RKO (cell line): ENCODE measurements at regions not wholly inside any gene's neighbourhood (a gene's known extent, or its start where the extent isn't known, plus 50 kb on each side); places are given as distances from the start of the nearest gene placed in this dataset.
"Not testable (repeated sequence)": the region's sequence is repeated elsewhere in the genome, so short reads cannot be mapped to it uniquely, and the experiment has no call there.

Source experiments
- DNase-seq: peaks from one replicate; pipeline ENCODE4 v3.0.0-alpha.2; 2016; ENCODE audit warnings: low spot score

DNA sequence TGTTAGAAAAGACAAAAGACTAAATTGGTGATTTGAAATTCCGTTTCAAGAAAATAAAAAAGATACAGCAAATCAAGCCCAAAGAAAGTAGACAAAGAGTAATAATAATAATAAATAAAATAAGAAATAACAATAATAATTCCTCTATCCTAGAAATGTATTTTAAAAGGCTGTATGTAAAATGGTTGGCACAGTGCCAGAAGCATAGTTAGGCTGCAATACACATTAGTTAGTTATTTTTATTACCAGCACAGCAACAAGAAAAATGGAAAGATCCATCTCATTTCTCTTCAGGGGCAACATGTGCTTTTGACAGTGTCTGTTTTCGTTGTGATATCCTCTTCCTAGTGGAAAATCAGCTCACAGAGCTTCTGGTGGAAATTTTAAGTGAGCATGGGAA, 174.1 kb upstream of the TMTC1 start:
- no peak for DNase-seq

DNA sequence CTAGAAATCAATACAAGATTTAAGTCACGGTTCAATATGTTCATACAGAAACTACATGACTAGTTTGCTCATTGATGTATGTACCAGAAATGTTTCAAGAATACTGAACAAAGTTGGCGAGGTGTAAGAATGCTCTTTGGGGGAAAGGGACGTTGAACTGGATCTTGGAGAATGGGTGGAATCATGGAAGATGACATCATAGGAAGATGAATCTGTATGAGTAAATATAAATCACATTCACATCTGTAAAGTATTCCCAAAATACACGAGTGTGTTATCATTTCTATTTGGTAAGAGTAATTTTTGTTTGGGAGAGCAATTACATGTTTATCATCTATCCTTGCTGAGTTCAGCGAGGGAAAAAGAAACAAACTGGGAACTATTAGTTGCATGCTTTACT, 162.2 kb upstream of the TMTC1 start:
- DNase-seq: no peak

DNA sequence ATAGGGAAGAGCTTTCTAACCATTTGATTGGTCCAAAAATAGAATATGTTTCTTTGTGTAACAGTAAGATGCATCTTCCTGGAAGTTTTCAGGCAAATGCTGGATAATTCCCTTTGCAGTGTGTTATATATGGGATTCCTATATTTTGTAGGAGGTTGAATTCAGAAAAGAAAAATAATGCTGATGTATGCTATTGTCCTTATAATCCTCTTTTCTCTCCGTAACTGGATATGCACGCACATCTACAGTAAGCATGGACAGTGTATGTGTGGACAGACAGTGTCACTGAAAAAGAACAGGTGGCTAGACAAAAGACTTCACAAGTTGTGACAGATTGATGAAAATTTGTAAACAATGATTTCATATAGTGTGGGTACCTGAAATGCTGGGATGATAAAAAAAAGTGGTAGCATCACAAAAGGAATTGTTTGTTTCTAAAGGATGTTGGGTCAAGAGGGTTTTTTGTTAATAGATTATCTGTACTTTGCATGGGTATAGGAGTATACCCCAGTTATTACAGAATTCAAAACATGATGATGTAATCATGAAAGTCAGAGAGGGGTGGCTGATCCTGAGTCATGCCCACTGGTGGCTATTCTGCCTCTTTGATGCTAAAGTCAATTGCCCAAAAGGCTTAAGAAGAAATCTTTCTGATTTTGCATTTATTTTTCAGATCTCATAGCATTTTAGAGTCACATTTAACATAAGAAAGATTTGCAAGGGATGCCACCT, 160.7 kb upstream of the TMTC1 start:
- DNase-seq: no peak

DNA sequence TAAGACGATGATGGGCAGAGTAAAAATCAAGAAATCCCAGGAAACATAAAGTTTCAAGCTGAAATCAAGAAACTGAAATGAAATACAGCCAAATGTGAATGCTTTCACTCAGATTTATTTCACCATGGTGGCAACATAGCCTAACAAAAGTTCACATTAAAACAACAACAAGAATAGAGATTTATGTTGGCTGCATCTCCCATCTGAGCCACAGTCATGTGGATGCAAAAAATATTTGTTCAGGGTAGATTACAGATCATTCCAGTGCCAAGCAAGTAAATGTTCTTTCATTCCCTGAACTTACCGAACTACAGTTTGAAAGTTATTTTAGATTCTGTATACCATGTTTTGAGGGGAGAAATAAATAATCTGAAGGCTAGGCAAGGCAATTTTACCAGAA, 159.9 kb upstream of the TMTC1 start:
- DNase-seq: no peak

DNA sequence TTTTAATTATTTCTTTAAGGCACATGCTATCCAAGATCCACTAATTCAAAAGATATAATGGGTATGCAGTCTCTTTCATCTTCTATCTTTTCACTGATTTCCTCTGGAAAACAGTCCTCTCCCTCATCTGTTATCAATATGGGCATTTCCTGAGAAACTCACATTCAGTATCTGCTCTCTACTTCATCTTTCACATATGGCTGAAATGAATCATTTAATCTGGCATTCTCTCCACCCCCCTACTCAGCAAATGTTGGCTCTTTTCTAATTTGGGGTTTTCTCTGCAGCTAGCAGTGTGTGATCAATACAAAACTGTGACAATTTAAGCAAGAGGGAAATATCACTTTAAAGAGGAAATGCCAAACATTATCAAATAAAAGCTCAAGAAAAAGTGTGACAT, 157.1 kb upstream of the TMTC1 start:
- DNase-seq: no peak

DNA sequence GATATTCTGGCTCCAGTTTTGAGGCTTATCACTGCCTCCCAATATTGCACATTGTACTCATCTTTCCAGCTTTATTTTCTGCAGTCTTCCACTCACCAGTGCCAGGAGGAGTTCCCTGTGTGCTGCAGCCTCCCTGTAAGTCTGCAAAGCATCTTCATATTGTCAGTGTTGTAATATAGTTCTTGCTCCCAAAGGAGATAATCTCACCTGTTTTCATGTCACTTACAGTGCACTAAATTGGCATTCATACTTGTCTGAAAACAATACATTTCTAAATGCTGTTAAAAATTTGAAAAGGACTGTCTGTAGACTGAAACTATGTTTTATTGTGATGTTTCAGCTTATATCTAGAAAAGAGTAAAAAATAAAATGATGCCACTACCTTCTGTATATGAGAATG, 146.8 kb upstream of the TMTC1 start:
- no peak for DNase-seq

DNA sequence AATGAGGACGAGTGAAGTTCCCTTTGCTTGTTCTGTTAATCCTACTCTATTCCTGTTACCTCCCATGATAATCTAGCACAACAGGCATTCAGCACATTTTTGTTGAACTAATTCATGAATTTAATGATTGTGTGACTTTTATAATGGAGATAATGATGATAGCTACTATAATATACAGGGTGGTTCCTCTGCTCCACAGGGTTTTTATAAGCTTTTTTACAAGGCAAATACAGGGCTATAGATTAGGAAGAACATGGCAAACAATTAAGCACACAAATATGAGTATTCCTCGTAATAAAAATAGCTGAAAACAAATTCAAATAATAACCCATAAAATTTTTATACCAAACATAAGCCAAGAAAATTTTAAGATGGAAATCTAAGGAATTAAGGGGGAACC, 145.6 kb upstream of the TMTC1 start:
- no peak for DNase-seq

DNA sequence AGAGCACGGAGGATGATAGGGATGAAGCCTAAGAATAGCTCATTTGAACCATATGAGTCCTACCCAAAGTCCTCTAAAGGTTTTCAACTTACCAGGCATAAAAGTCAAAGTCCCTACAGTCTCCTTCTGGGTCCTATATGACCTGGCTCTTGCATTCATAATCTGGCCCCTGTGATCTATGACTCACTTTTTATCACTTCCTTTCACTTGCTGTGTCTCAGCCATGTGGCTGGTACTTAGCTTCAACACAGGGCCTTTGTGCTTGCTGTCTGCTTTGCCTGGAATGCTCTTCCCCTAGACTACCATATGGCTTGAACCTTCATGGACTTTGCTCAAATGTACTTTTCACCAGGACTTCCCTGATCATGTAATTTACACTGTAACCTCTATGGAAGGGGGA, 137.6 kb upstream of the TMTC1 start:
- DNase-seq: peak; percentile 86

DNA sequence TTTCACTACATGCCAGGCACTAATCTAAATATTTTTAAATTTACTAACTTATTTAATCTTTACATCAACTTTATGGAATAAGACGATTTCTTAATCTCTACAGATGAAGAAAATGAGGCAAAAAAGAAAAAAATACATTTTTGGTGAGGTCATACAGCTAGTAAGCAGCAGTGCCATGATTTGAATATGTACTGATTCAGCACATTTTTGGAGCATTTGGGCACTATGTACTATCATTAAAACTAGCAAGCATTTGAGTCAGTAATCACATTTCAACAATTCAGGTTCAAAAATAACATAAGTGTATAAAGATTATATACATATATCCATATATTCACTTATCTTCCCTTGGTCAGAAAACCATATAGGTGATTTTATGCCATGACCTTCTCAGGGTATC, 124.4 kb upstream of the TMTC1 start:
- no peak for DNase-seq

DNA sequence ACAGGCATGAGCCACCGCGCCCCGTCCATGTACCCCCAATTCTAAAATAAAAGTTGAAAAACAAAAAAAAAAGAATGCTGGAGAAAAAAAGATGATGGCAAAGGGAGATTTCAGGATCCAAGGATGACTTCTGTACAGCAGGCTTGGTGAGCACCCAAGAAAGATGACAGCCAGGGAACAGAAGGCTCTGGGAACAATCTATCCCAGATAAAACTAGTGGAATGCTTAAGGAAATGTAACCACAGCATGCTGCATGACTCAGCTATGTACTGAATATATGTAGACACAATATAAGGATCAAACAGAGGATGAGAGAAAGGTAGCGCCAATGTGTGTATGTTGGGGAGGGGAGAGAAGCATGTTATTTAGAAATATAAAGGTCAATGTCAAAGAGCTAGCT, 123.7 kb upstream of the TMTC1 start:
- no peak for DNase-seq

DNA sequence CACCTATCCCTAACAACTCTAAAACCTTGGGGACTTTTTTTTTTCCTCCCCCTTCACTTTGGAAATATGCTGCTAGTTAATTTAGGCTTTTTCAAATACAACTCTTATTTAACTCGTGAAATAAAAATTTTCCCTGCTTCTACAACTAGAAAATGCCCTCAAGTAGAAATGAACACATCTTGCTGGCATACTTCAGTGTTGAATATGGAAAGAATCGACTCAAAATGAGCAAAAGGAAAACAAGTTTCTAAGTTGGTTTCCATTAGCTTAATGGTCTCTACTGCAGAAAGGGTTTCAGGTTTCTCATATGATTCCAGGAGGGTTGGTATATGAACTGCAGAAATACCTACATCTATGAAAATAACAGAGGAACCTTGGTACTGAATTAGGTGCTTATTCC, 118.3 kb upstream of the TMTC1 start:
- DNase-seq: no peak

DNA sequence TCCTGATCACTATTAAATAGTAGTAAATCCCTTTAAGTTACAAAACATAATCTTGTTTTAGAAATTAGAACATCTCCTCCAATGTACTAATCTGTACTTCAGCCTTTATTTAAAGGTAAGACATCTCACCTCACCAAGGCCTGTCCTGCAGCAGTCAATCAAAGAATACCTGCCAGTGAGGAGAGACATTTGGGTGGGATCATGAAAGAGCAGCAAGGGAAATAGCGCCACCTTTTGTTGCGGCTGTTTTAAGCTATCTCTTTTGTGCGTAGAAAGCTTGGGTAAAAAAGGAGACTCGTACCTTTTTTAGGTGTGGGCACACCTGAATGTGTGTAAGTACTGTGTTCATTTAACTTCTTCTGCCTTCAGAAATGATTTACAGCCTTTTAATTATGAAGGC, 117.8 kb upstream of the TMTC1 start:
- no peak for DNase-seq

DNA sequence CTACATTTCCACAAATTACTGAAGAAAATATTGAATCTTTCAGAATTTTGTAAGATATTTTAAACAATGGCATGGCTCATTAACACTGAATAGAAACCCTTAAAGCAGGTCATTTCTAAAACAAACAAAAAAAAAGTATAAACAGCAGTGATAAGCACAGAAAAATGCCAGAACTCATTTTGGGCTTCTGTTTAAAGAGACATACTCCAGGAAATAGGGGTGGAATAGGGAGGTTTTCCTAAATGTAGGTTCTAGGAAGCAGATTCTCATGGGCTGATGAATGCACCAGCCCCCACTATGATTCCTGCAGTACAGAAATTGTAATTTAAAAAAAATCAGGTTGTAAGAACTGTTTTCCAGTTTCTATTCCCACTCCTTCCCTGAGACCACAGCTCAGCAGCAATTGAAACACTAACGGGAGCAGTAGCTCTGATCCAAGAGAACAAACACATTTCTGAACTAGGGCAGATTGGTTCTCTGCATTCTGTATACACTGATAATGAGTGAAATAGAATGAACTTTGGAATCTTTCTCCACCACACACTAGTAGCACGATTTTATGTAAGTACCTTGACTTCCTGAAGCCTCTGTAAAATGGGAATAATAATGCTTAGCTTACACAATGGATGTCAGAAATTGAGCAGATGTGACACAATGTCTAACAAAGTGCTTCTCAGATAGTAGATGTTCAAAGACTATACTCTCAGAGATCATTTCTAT, 115.6 kb upstream of the TMTC1 start:
- DNase-seq: no peak

DNA sequence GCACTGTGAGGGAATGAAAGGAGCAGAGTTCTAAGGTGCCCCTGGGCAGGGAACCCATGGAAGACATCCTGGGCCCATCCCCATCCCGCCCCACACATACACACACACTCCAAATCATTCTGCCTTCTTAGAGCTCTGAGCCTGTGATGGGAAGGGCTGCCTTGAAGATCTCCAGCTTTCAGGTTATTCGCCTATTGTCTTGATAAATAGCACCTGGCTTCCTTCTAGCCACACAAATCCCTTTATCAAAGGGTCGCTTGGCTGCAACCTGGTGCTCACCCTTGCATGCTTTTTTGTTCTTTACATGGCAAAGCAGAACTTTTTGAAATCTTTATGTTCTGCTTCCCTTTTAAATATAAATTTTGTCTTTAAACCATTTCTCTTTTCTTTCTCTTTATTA, 112.2 kb upstream of the TMTC1 start:
- DNase-seq: no peak

DNA sequence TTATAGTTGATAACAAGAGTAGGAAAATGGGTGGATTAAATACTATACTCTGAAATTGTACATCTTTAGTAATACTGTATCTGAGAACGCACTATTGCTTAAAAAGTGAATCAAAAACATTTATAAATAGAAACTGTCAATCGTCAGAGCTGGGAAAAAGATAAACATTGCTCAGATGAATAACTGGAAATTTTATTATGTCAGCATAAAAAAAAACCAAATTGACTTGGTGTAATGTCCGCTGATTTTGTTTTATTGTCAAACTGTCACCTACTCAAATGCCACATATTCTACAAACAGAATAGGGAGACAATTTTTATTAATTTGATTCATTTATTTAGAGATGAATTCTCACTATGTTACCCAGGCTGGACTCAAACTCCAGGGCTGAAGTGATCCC, 109.3 kb upstream of the TMTC1 start:
- DNase-seq: no peak

DNA sequence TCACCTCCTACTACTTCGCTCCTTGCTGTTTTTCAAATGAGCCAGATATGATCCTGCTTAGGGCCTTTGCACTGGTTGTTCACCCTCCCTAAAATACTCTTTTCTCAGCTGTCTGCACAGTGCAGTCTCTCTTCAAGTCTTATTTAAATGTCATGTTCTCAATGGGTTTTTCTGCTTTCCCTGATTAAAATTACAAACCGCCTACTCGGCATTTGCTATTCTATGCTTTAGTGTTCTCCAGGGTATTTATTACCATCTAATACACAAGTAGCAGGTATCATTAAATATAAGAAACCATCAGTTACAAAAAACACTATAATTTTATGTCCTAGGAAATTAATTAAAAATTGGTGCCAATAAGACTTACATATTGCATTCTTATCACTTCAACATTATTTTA, 108.0 kb upstream of the TMTC1 start:
- DNase-seq: no peak

DNA sequence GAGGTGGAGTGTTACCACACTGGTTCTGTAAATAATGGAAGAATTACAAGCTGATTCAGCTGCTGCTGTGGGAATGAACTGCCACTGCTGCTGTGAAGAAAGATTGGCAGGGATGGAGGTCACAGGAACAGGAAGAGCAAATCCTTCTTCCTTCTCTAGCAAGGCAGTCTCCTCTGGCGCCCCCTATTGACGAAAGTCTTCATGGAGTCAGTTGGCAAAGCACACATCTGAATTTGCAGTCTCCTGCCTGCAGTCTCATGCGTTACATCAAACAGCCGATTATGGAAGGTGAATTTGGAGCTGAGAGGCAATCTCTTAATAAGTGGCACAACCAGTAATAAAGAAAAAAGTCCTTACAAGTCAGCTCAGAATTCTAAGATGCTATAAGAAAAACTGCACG, 106.0 kb upstream of the TMTC1 start:
- peak; percentile 20 for DNase-seq

DNA sequence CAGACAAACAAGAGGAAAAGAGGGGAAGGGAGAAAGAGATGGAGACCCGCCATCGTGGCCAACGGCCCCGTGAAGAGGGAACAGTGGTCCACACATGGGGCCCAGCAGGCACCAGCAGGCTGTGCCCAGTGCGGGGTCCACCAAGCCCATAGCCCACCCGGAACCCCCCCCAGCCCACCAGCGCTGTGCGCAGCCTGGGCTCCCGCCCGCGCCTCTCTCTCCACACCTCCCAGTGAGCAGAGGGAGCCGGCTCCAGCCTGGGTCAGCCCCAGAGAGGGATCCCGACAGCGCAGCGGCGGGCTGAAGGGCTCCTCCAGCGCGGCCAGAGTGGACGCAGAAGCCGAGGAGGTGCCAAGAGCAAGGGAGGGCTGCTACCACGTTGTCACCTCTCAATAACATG, 105.0 kb upstream of the TMTC1 start:
- DNase-seq: no peak

DNA sequence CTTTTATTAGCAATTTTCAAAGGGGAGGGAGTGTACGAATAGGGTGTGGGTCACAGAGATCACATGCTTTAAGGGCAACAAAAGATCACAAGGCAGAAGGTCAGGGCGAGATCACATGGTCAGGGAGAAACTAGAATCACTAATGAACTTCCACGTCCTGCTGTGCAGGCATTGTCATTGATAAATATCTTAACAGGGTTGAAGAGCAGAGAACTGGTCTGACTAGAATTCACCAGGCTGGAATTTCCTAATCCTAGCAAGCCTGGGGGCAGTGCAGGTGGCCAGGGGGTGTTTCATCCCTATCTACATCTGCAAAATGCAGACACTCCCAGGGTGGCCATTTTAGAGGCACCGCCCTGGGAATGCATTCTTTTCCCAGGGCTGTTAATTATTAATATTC, 101.2 kb upstream of the TMTC1 start:
- not testable (repeated sequence) for DNase-seq

DNA sequence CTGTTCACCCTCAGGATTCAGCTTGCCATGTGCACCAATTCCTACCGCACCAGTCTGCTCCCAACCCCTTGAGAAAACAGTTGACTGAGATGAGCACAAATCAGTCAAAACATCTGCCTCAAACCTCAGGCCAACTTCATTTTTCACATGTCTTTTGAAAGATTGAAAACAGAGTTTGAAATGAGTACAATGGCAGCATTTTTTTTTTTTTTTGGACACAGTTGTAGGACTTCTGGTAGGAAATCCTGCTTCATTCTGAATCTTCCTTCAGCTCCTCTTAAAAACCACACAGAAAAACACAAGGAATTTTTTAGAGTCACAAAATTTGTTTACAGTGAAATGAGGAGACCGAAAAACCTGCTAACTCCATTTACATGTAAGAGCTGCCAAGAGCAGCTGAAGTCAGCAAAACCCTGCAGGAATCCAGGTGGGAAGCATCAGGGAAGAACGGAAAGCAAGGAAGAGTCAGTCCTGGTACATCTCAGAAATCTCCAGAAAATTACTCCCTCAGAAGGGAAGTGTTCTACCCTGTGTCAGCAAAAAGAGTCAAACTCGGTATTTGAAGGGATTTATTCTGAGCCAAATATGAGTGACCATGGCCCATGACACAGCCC, 100.3 kb upstream of the TMTC1 start:
- DNase-seq: no peak

DNA sequence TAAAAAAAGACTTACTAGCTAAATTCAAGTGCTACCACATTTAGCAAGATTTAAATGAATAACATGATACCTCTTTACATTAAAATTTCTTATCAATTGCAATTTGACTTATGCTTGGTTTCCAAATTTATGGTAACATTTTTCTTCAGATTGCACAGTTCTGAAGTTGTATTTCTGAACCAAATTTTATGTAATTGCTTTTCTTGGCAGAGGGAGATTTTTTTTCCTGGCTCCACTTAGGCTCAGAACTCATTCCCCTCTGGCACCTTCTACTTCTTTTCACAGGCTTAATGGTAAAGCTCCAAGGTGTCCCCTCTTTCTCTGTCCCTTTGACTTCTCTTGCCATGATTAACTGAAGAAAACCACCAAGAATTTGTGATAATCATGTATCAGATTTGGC, 99.8 kb upstream of the TMTC1 start:
- no peak for DNase-seq

DNA sequence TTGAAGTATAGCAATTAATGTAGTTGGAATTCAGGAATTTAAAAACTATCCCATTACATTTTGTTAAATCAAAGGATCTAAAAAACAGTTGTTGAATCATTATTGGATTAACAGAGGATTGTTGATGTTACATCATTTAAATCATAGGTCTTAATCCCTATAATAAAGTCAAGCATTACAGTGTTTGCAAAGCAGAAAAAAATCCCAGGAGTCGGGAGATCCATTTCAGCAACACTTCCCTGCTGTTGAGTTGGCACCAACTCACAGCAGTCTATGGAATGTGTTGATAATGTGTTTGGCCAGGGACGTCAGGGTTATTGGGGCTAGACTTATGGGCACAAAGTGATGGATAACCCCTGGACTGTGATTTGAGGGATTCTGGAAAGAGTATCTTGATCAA, 99.1 kb upstream of the TMTC1 start:
- no peak for DNase-seq

DNA sequence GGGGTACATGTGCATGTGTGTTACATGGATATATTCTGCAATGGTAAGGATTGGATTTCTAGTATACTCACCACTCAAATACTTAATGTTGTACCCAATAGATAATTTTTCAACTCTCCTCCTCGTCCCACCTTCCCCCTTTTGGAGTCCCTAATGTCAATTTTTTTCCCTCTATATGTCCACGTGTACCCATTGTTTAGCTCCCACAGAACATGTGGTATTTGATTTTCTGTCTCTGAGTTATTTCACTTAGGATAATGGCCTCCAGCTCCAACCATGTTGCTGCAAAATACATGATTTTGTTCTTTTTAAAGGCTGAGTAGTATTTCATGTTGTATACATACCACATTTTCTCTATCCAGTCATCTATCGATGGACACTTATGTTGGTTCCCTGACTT, 97.2 kb upstream of the TMTC1 start:
- no peak for DNase-seq
